Transverse colon (tissue), 4 donors: ENCODE measurements at regions not wholly inside any gene's neighbourhood (a gene's known extent, or its start where the extent isn't known, plus 50 kb on each side); places are given as distances from the start of the nearest gene placed in this dataset.
"Not testable (repeated sequence)": the region's sequence is repeated elsewhere in the genome, so short reads cannot be mapped to it uniquely, and the experiment has no call there.

ENCODE experiments used
- DNase-seq: peaks from one replicate; pipeline ENCODE4 v3.0.0-alpha.2; 2019
- H3K27ac ChIP-seq, 4 donors: fragments of 200-600 bp; sonication (generic); 2 replicates each; pipeline ENCODE4 v1.5.1; 2016 to 2018; ENCODE audit warnings: inconsistent platforms in 4 of 4
- H3K27me3 ChIP-seq: fragments of 200-600 bp; sonication (generic); 2 replicates; pipeline ENCODE4 v1.5.1; 2017; ENCODE audit warnings: inconsistent platforms
- H3K36me3 ChIP-seq, 4 donors: fragments of 200-600 bp; sonication (generic); 2 replicates each; pipeline ENCODE4 v1.5.1; 2017 to 2019; ENCODE audit warnings: inconsistent platforms in 4 of 4
- H3K4me1 ChIP-seq, 4 donors: fragments of 200-600 bp; sonication (generic); 2 replicates each; pipeline ENCODE4 v1.5.1; 2017 to 2020; ENCODE audit warnings: inconsistent platforms in 4 of 4
- H3K4me3 ChIP-seq, 4 donors: fragments of 200-600 bp; sonication (generic); 1 replicate in 1 of 4; 2 replicates in 3 of 4; pipeline versions ENCODE4 v1.5.1 to v1.6.1; 2017 to 2019; ENCODE audit warnings: inconsistent platforms in 4 of 4
- H3K9me3 ChIP-seq, 2 donors: fragments of 200-600 bp; sonication (generic); 2 replicates each; pipeline ENCODE4 v1.5.1; 2017 to 2019; ENCODE audit warnings: inconsistent platforms in 2 of 2
- CTCF ChIP-seq, 5 experiments: fragments of 200-600 bp in 3 of 5; fragments of 450-650 bp in 2 of 5; sonication (generic) in 3 of 5; IDR thresholded peaks; 1 replicate in 2 of 5; 2 replicates in 3 of 5; pipeline ENCODE4 v1.5.1; 2016 to 2017; ENCODE audit warnings: antibody characterized with exemption in 5 of 5, inconsistent platforms in 3 of 5, mild to moderate bottlenecking in 2 of 5, moderate library complexity in 1 of 5
- EP300 ChIP-seq: sonication (generic); formaldehyde crosslinking; IDR thresholded peaks from one replicate; pipeline ENCODE4 v1.6.1; 2017; ENCODE audit warnings: antibody characterized with exemption, low read depth
- POLR2A ChIP-seq: fragments of 450-650 bp; IDR thresholded peaks from one replicate; pipeline ENCODE4 v1.6.1; 2016; ENCODE audit warnings: antibody characterized with exemption, mild to moderate bottlenecking, moderate library complexity
- POLR2AphosphoS5 ChIP-seq, 3 donors: sonication (generic); formaldehyde crosslinking; IDR thresholded peaks; one replicate each; pipeline ENCODE4 v1.6.1; 2016; ENCODE audit warnings: antibody characterized with exemption in 3 of 3
- WGBS, 2 donors: methylation state at CpG; one replicate each; pipeline ENCODE4 v1.1.5; 2018; ENCODE audit warnings: low coverage in 1 of 2; 5-methylcytosine and 5-hydroxymethylcytosine counted together
- in situ Hi-C, 4 donors: fragments of 200-750 bp; cut with MboI; loops; one replicate each; pipeline versions ENCODE4 v1.15.0 to v1.15.1; 2017; ENCODE audit warnings: low sequenced_read_pairs in 3 of 4, low pct_ligation_motif_present in 1 of 4, low pct_unique_long_range_greater_than_20kb in 1 of 4
- intact Hi-C: fragments of 100-400 bp; cut with DNase I; formaldehyde crosslinking; loops from one replicate; pipeline ENCODE4 v1.15.1; 2023; ENCODE audit warnings: low total_unique reads

- WGBS, 2 donors, result 16 to 35% methylated on average over 8 to 14 of the region's 14 CpGs
- peak overlapping the region in 2 of 4 donors; percentile 21 to 41 for H3K4me3 ChIP-seq
- in situ Hi-C loops, result no loop called here
Measured at GRCh38 chr15:96053781-96054428, 276.6 kb upstream of the NR2F2 start.

DNA sequence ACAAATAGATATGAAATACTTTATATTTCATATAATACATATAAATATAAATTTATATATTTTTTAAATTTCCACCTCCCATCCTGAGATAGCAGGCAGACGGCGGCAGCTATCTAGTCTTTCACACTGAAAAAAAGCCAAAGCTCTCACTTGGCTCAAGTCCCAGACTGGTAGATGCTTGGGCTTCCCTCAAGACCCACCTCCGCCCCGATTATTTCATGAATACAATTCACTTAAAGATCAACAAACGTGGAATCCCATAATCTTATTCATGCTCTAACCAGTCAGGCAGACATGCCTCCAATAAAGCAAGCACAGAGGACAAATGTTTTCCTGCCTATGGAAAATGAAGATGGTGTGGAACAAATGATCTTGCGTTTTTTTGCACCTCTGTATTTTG, 275.9 kb upstream of the NR2F2 start:
- no peak overlapping the region for H3K4me3 ChIP-seq
- no peaks in the 10 kb centered on the region for H3K36me3 ChIP-seq
- TF ChIP-seq POLR2AphosphoS5 (IDR thresholded peaks at IDR 0.05), result no peak
- no peak for TF ChIP-seq CTCF (IDR thresholded peaks at IDR 0.05)
- no peak for TF ChIP-seq POLR2A
- TF ChIP-seq EP300, result no peak
- H3K27ac ChIP-seq, result no peak overlapping the region
- intact Hi-C loops (no loop called here), in situ Hi-C loops (no loop called here)
- 52 to 60% methylated on average over 2 to 6 of the region's 6 CpGs for WGBS, 2 donors
- H3K27me3 ChIP-seq, result peaks cover 47% of the 10 kb centered on the region
- H3K9me3 ChIP-seq, result no peaks in the 10 kb centered on the region
- peaks cover 0 to 18% (median 14%) of the 10 kb centered on the region in 4 donors for H3K4me1 ChIP-seq
- DNase-seq, result no peak

More at GRCh38 chr15:96053781-96054428, 276.6 kb upstream of the NR2F2 start:
- H3K27ac ChIP-seq, result no peak overlapping the region
- no peak for TF ChIP-seq POLR2A
- TF ChIP-seq CTCF (IDR thresholded peaks at IDR 0.05), result no peak
- no peak for TF ChIP-seq EP300
- no peaks in the 10 kb centered on the region for H3K36me3 ChIP-seq
- DNase-seq, result no peak
- intact Hi-C loops, result no loop called here
- peaks cover 0 to 18% (median 14%) of the 10 kb centered on the region in 4 donors for H3K4me1 ChIP-seq
- H3K9me3 ChIP-seq, result no peaks in the 10 kb centered on the region
- peaks cover 47% of the 10 kb centered on the region for H3K27me3 ChIP-seq

- intact Hi-C loops (no loop called here), in situ Hi-C loops (no loop called here)
- DNase-seq, result no peak
- Histone ChIP-seq H3K27ac (no peak overlapping the region), H3K4me3 (no peak overlapping the region), H3K9me3 (no peaks in the 10 kb centered on the region), H3K27me3 (peaks cover 25% of the 10 kb centered on the region), H3K36me3 (no peaks in the 10 kb centered on the region), H3K4me1 (peaks cover 0 to 9% (median 7%) of the 10 kb centered on the region in 4 donors)
- TF ChIP-seq EP300 (no peak), POLR2AphosphoS5 (IDR thresholded peaks at IDR 0.05) (no peak), POLR2A (no peak), CTCF (IDR thresholded peaks at IDR 0.05) (no peak)
- WGBS, 2 donors, result 58 to 59% methylated on average over 6 to 8 of the region's 8 CpGs
Measured at GRCh38 chr15:96058103-96058851, 272.2 kb upstream of the NR2F2 start.

DNA sequence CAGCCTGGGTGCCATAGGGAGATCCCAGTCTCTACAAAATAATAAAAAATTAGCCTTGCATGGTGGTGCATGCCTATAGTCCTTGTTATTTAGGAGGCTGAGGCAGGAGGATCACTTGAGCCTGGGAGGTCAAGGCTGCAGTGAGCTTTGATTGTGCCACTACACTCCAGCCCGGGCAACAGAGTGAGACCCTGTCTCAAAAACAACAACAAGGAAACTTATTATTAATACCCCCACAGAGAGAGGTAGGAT, 271.7 kb upstream of the NR2F2 start:
- H3K9me3 ChIP-seq, in situ Hi-C loops, H3K4me3 ChIP-seq, DNase-seq, H3K4me1 ChIP-seq, H3K27ac ChIP-seq, H3K36me3 ChIP-seq, intact Hi-C loops: not testable (repeated sequence)
- 80 to 90% methylated on average over 1 of the region's 1 CpG for WGBS, 2 donors
- peaks cover 20% of the 10 kb centered on the region for H3K27me3 ChIP-seq

- DNase-seq, intact Hi-C loops, H3K9me3 ChIP-seq, H3K4me1 ChIP-seq, H3K36me3 ChIP-seq, H3K27ac ChIP-seq, H3K27me3 ChIP-seq, H3K4me3 ChIP-seq, in situ Hi-C loops: not testable (repeated sequence)
- 83 to 88% methylated on average over 4 to 5 of the region's 5 CpGs for WGBS, 2 donors
Measured at GRCh38 chr15:96060591-96060990, 269.9 kb upstream of the NR2F2 start.
